Body of pancreas (tissue), 4 donors: ENCODE measurements at regions not wholly inside any gene's neighbourhood (a gene's known extent, or its start where the extent isn't known, plus 50 kb on each side); places are given as distances from the start of the nearest gene placed in this dataset.

ENCODE experiments used
- POLR2A ChIP-seq, 3 donors: fragments of 450-650 bp; IDR thresholded peaks; one replicate each; pipeline ENCODE4 v1.6.1; 2016; ENCODE audit warnings: antibody characterized with exemption in 3 of 3, mild to moderate bottlenecking in 2 of 3
- TF ChIP-seq, protein P1 (sequence below), 7 experiments: fragments of 450-650 bp in 4 of 7; fragments of 200-600 bp in 3 of 7; sonication (generic) in 3 of 7; IDR thresholded peaks; one replicate each; pipeline ENCODE4 v1.5.1; 2016 to 2019; ENCODE audit warnings: antibody characterized with exemption in 7 of 7

DNA sequence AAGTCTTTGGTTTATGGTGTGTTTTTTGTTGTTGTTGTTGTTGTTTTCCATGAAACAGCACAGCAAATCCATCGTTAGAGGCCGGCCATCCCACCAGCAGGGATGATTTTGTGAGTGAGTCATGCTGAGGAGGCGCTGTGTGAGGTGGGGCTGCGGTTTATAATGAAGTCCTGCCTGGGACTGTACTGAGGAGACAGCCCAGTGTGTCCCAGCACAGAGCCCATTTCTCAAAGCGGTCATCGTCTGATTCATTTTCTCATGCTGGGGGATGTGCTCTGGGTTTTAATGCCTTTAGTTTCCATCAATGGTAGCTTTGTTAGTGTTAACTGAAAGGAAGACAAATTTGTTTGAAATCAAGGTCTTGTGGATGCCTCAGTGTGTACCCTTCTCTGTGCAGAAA, 129.3 kb upstream of the SERP2 start:
- TF ChIP-seq, protein P1, sequence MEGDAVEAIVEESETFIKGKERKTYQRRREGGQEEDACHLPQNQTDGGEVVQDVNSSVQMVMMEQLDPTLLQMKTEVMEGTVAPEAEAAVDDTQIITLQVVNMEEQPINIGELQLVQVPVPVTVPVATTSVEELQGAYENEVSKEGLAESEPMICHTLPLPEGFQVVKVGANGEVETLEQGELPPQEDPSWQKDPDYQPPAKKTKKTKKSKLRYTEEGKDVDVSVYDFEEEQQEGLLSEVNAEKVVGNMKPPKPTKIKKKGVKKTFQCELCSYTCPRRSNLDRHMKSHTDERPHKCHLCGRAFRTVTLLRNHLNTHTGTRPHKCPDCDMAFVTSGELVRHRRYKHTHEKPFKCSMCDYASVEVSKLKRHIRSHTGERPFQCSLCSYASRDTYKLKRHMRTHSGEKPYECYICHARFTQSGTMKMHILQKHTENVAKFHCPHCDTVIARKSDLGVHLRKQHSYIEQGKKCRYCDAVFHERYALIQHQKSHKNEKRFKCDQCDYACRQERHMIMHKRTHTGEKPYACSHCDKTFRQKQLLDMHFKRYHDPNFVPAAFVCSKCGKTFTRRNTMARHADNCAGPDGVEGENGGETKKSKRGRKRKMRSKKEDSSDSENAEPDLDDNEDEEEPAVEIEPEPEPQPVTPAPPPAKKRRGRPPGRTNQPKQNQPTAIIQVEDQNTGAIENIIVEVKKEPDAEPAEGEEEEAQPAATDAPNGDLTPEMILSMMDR (IDR thresholded peaks at IDR 0.05) = no peak
- TF ChIP-seq POLR2A (IDR thresholded peaks at IDR 0.05) = no peak
